Liver (tissue), 7 donors: ENCODE measurements at regions not wholly inside any gene's neighbourhood (a gene's known extent, or its start where the extent isn't known, plus 50 kb on each side); places are given as distances from the start of the nearest gene placed in this dataset.

Source experiments
- DNase-seq: peaks from one replicate; pipeline ENCODE4 v3.0.0-alpha.2; 2017; ENCODE audit warnings: low spot score
- H3K27ac ChIP-seq, 2 donors: one replicate each; pipeline ENCODE4 v1.7.0; 2013; ENCODE audit warnings: inconsistent platforms in 2 of 2, low read length in 2 of 2, control low read depth in 1 of 2, low read depth in 1 of 2, mild to moderate bottlenecking in 1 of 2
- H3K27me3 ChIP-seq, 4 donors: one replicate each; pipeline versions ENCODE4 v1.6.1 to v1.7.0; 2013; ENCODE audit warnings: low read length in 3 of 4, inconsistent platforms in 1 of 4, mild to moderate bottlenecking in 1 of 4, moderate library complexity in 1 of 4; ENCODE audit not compliant: control insufficient read depth in 4 of 4, insufficient read depth in 4 of 4
- H3K36me3 ChIP-seq, 4 donors: one replicate each; pipeline versions ENCODE4 v1.6.1 to v1.7.0; 2013; ENCODE audit warnings: low read length in 3 of 4, mild to moderate bottlenecking in 3 of 4, low read depth in 1 of 4, moderate library complexity in 1 of 4; ENCODE audit not compliant: control insufficient read depth in 4 of 4, insufficient read depth in 3 of 4
- H3K4me1 ChIP-seq, 4 donors: one replicate each; pipeline versions ENCODE4 v1.6.1 to v1.7.0; 2013; ENCODE audit warnings: low read length in 3 of 4, mild to moderate bottlenecking in 3 of 4, moderate library complexity in 1 of 4; ENCODE audit not compliant: control insufficient read depth in 4 of 4, insufficient read depth in 4 of 4
- H3K4me3 ChIP-seq, 3 donors: one replicate each; pipeline versions ENCODE4 v1.6.1 to v1.7.0; 2013; ENCODE audit warnings: low read length in 3 of 3, control low read depth in 1 of 3, low read depth in 1 of 3, mild to moderate bottlenecking in 1 of 3
- H3K9ac ChIP-seq, 2 donors: one replicate each; pipeline ENCODE4 v1.7.0; 2013; ENCODE audit warnings: low read length in 2 of 2, mild to moderate bottlenecking in 2 of 2, moderate library complexity in 2 of 2, control low read depth in 1 of 2, low read depth in 1 of 2
- H3K9me3 ChIP-seq, 4 donors: one replicate each; pipeline versions ENCODE4 v1.6.1 to v1.7.0; 2013; ENCODE audit warnings: low read length in 3 of 4; ENCODE audit not compliant: control insufficient read depth in 4 of 4
- ATF3 ChIP-seq: IDR thresholded peaks from 2 replicates; pipeline ENCODE4 v1.6.1; 2016; ENCODE audit warnings: antibody characterized with exemption
- FOXA1 ChIP-seq: IDR thresholded peaks from 2 replicates; pipeline ENCODE4 v1.6.1; 2016; ENCODE audit warnings: antibody characterized with exemption
- FOXA2 ChIP-seq: IDR thresholded peaks from 2 replicates; pipeline ENCODE4 v1.6.1; 2016; ENCODE audit warnings: antibody characterized with exemption
- GABPA ChIP-seq, 2 donors: IDR thresholded peaks in 1 of 2; conservative IDR thresholded peaks in 1 of 2; 2 replicates each; pipeline ENCODE4 v1.6.1; 2016; ENCODE audit warnings: antibody characterized with exemption in 2 of 2, mild to moderate bottlenecking in 1 of 2, moderate library complexity in 1 of 2
- HNF4A ChIP-seq, 2 donors: conservative IDR thresholded peaks; 2 replicates each; pipeline ENCODE4 v1.6.1; 2016; ENCODE audit warnings: antibody characterized with exemption in 2 of 2, mild to moderate bottlenecking in 2 of 2
- HNF4G ChIP-seq: IDR thresholded peaks from 2 replicates; pipeline ENCODE4 v1.6.1; 2016; ENCODE audit warnings: antibody characterized with exemption
- JUND ChIP-seq, 2 donors: IDR thresholded peaks; 2 replicates each; pipeline ENCODE4 v1.6.1; 2016; ENCODE audit warnings: antibody characterized with exemption in 2 of 2
- NR2F2 ChIP-seq: IDR thresholded peaks from 2 replicates; pipeline ENCODE4 v1.6.1; 2016; ENCODE audit warnings: antibody characterized with exemption
- RAD21 ChIP-seq, 2 donors: IDR thresholded peaks; 2 replicates each; pipeline ENCODE4 v1.6.1; 2016; ENCODE audit warnings: antibody characterized with exemption in 2 of 2, mild to moderate bottlenecking in 2 of 2
- RXRA ChIP-seq, 2 donors: IDR thresholded peaks; 2 replicates each; pipeline ENCODE4 v1.6.1; 2017 to 2018; ENCODE audit warnings: antibody characterized with exemption in 2 of 2, mild to moderate bottlenecking in 1 of 2
- SP1 ChIP-seq: IDR thresholded peaks from 2 replicates; pipeline ENCODE4 v1.6.1; 2018; ENCODE audit warnings: antibody characterized with exemption, mild to moderate bottlenecking
- TAF1 ChIP-seq: conservative IDR thresholded peaks from 2 replicates; pipeline ENCODE4 v1.6.1; 2016; ENCODE audit warnings: antibody characterized with exemption, mild to moderate bottlenecking
- YY1 ChIP-seq: IDR thresholded peaks from 2 replicates; pipeline ENCODE4 v1.6.1; 2016; ENCODE audit warnings: antibody characterized with exemption, mild to moderate bottlenecking
- WGBS: extraction: QIAGEN DNeasy Blood & Tissue Kit; methylation state at CpG from one replicate; pipeline ENCODE4 v1.1.7; 2013; 5-methylcytosine and 5-hydroxymethylcytosine counted together
- TF ChIP-seq, protein P1 (sequence below): IDR thresholded peaks from 2 replicates; pipeline ENCODE4 v1.6.1; 2016; ENCODE audit warnings: antibody characterized with exemption
- donor health status: healthy.
- donor health status: healthy.
- donor health status: healthy.
- donor health status: healthy.

DNA sequence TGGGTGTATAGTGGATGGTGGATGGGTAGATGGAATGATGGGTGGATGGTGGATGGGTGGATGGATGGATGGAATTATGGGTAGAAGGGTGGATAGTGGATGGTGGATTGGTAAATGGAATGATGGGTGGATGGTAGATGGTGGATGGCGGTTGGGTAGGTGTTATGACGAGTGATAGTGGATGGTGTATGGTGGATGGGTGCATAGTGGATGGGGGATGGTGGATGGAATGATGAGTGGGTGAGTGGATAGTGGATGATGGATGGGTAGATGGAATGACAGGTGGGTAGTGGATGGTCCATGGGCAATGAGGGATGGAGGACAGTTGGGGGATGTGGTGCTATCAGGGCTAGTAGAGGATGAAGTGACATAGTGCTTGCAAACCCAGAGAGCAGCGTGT lies 182.4 kb downstream of the BRD1 start:
- H3K4me1 ChIP-seq = no peaks in the 10 kb centered on the region

GRCh38 chr22:49643998-49644397 lies 183.7 kb downstream of the BRD1 start:
- H3K4me1 ChIP-seq = no peaks in the 10 kb centered on the region
- WGBS = 93% methylated on average over 6 of the region's 6 CpGs
- H3K4me3 ChIP-seq = no peak overlapping the region
- H3K27ac ChIP-seq = no peak overlapping the region
- H3K9ac ChIP-seq = no peak overlapping the region
- no peaks in the 10 kb centered on the region for H3K36me3 ChIP-seq
- no peak for DNase-seq
- no peaks in the 10 kb centered on the region for H3K27me3 ChIP-seq
- TF ChIP-seq NR2F2 = no peak
- no peaks in the 10 kb centered on the region for H3K9me3 ChIP-seq

More for the DNA sequence above, 182.4 kb downstream of the BRD1 start:
- DNase-seq = no peak
- Histone ChIP-seq H3K4me3 (no peak overlapping the region), H3K27ac (no peak overlapping the region), H3K9ac (no peak overlapping the region), H3K9me3 (no peaks in the 10 kb centered on the region), H3K36me3 (no peaks in the 10 kb centered on the region), H3K27me3 (no peaks in the 10 kb centered on the region)
- WGBS = 88% methylated on average over 3 of the region's 3 CpGs
- no peak for TF ChIP-seq YY1
- no peak for TF ChIP-seq HNF4A (conservative IDR thresholded peaks at IDR 0.05)
- no peak for TF ChIP-seq HNF4G
- no peak for TF ChIP-seq RXRA (IDR thresholded peaks at IDR 0.05)
- TF ChIP-seq GABPA (IDR thresholded peaks at IDR 0.05 in 1 of 2, conservative IDR thresholded peaks at IDR 0.05 in 1 of 2) = no peak

DNA sequence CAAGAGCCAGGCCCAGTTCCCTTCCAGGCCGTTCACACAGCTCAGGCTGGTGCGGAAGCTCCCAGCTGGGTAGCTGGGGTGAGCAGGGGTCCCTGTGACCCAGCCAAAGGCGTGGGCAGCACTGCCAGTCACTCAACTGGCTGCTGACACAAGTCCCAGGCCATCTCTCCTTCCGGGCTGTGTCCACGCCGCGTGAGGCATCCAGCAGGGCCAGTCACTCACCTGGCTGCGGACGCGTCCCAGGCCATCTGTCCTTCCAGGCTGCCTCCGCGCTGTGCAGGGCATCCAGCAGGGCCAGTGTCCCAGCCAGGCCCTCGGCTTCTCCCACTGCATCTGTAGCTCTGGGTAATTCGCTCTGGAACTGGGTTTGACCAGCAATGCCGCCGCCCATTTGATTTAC lies 184.2 kb downstream of the BRD1 start:
- Histone ChIP-seq H3K4me3 (no peak overlapping the region), H3K9me3 (no peaks in the 10 kb centered on the region), H3K27me3 (no peaks in the 10 kb centered on the region), H3K4me1 (no peaks in the 10 kb centered on the region), H3K36me3 (no peaks in the 10 kb centered on the region), H3K9ac (no peak overlapping the region), H3K27ac (no peak overlapping the region)
- DNase-seq = no peak
- TF ChIP-seq YY1 (no peak), FOXA2 (no peak), HNF4A (conservative IDR thresholded peaks at IDR 0.05) (no peak)
- WGBS = 93% methylated on average over 16 of the region's 16 CpGs

- Histone ChIP-seq H3K27ac (no peak overlapping the region), H3K9ac (no peak overlapping the region), H3K9me3 (no peaks in the 10 kb centered on the region), H3K4me3 (no peak overlapping the region), H3K4me1 (no peaks in the 10 kb centered on the region), H3K27me3 (no peaks in the 10 kb centered on the region), H3K36me3 (no peaks in the 10 kb centered on the region)
- DNase-seq = no peak
- TF ChIP-seq YY1 = no peak
- no peak for TF ChIP-seq RAD21 (IDR thresholded peaks at IDR 0.05)
- TF ChIP-seq FOXA1 = no peak
- no peak for TF ChIP-seq HNF4A (conservative IDR thresholded peaks at IDR 0.05)
- no peak for TF ChIP-seq GABPA (IDR thresholded peaks at IDR 0.05 in 1 of 2, conservative IDR thresholded peaks at IDR 0.05 in 1 of 2)
- TF ChIP-seq HNF4G = no peak
- TF ChIP-seq NR2F2 = no peak
- TF ChIP-seq, protein P1, sequence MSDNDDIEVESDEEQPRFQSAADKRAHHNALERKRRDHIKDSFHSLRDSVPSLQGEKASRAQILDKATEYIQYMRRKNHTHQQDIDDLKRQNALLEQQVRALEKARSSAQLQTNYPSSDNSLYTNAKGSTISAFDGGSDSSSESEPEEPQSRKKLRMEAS = no peak
- TF ChIP-seq FOXA2 = no peak
- no peak for TF ChIP-seq JUND (IDR thresholded peaks at IDR 0.05)
- TF ChIP-seq SP1 = no peak
- TF ChIP-seq TAF1 = no peak
- TF ChIP-seq ATF3 = no peak
- 64% methylated on average over 8 of the region's 8 CpGs for WGBS
Observed at GRCh38 chr22:49642741-49643140, 184.9 kb downstream of the BRD1 start.
